ENCODE measurements at regions not wholly inside any gene's neighbourhood (a gene's known extent, or its start where the extent isn't known, plus 50 kb on each side); places are given as distances from the start of the nearest gene placed in this dataset.

- no peak for TF ChIP-seq CTCF (IDR thresholded peaks at IDR 0.05)
- TF ChIP-seq ZFX (IDR thresholded peaks at IDR 0.05; ENCODE audit: borderline replicate concordance) = no peak
Measured at GRCh38 chr2:3948191-3948590, 244.8 kb downstream of the DCDC2C start.
